WTC11 (cell line): ENCODE measurements at regions not wholly inside any gene's neighbourhood (a gene's known extent, or its start where the extent isn't known, plus 50 kb on each side); places are given as distances from the start of the nearest gene placed in this dataset.

Experiments
- ATAC-seq: fragments of 200-7000 bp; cut with Tn5 transposase; 2 replicates; pipeline ENCODE4 v1.10.0; 2021; ENCODE audit warnings: mild to moderate bottlenecking, moderate library complexity
- CTCF ChIA-PET: fragments of 300-600 bp; sonication (Branson Sonifier 250); formaldehyde crosslinking; loops from one replicate; lab custom pipeline; 2021; ENCODE audit warnings: antibody characterized with exemption; lab: Charles Lee
- POLR2A ChIA-PET: fragments of 350-600 bp; sonication (Branson Sonifier 250); formaldehyde crosslinking; loops from one replicate; lab custom pipeline; 2021; ENCODE audit warnings: antibody characterized with exemption; lab: Charles Lee
- DNase-seq: peaks from one replicate; pipeline ENCODE4 v3.0.0; 2021; ENCODE audit warnings: low spot score
- H3K27ac Mint-ChIP-seq: 2 replicates; pipeline ENCODE4 v1.8.0; 2021; ENCODE audit warnings: mixed read lengths
- H3K27me3 Mint-ChIP-seq: 2 replicates; pipeline ENCODE4 v1.8.0; 2021; ENCODE audit warnings: low read depth, mild to moderate bottlenecking, moderate library complexity, mixed read lengths
- H3K36me3 Mint-ChIP-seq: 2 replicates; pipeline ENCODE4 v1.8.0; 2021; ENCODE audit warnings: mixed read lengths
- H3K4me1 Mint-ChIP-seq: 2 replicates; pipeline ENCODE4 v1.8.0; 2022; ENCODE audit warnings: mixed read lengths
- H3K4me3 Mint-ChIP-seq: 2 replicates; pipeline ENCODE4 v1.8.0; 2021; ENCODE audit warnings: mild to moderate bottlenecking, moderate library complexity, mixed read lengths
- H3K9me3 Mint-ChIP-seq: 2 replicates; pipeline ENCODE4 v1.8.0; 2021; ENCODE audit warnings: mixed read lengths
- CBFB ChIP-seq: sonication (generic); formaldehyde crosslinking; IDR thresholded peaks from 2 replicates; pipeline ENCODE4 v1.8.1; 2022; ENCODE audit warnings: mild to moderate bottlenecking, low read depth, missing genetic modification reagents
- ESRRA ChIP-seq: sonication (generic); formaldehyde crosslinking; IDR thresholded peaks from 2 replicates; pipeline ENCODE4 v1.8.1; 2022; ENCODE audit warnings: mild to moderate bottlenecking, missing genetic modification reagents, borderline replicate concordance
- GABPB1 ChIP-seq: sonication (generic); formaldehyde crosslinking; IDR thresholded peaks from 2 replicates; pipeline ENCODE4 v1.8.1; 2023; ENCODE audit warnings: mild to moderate bottlenecking, missing genetic modification reagents
- HMGA2 ChIP-seq: fragments of 250-450 bp; sonication (Bioruptor Pico); IDR thresholded peaks from 2 replicates; pipeline ENCODE4 v1.4.0; 2021; ENCODE audit warnings: mild to moderate bottlenecking, moderate library complexity
- IRF2 ChIP-seq: sonication (generic); formaldehyde crosslinking; IDR thresholded peaks from 2 replicates; pipeline ENCODE4 v1.8.0; 2022; ENCODE audit warnings: low read depth, missing genetic modification reagents, borderline replicate concordance
- NR1H2 ChIP-seq: sonication (generic); formaldehyde crosslinking; IDR thresholded peaks from 2 replicates; pipeline ENCODE4 v1.9.0; 2021; ENCODE audit warnings: mild to moderate bottlenecking, moderate library complexity, missing genetic modification reagents
- OVOL2 ChIP-seq: fragments of 250-450 bp; sonication (Bioruptor Pico); IDR thresholded peaks from 2 replicates; pipeline ENCODE4 v1.9.0; 2021; ENCODE audit warnings: mild to moderate bottlenecking, borderline replicate concordance
- TEAD1 ChIP-seq: sonication (generic); formaldehyde crosslinking; IDR thresholded peaks from 2 replicates; pipeline ENCODE4 v1.8.0; 2022; ENCODE audit warnings: mild to moderate bottlenecking, missing genetic modification reagents
- TEAD4 ChIP-seq: sonication (generic); formaldehyde crosslinking; IDR thresholded peaks from 2 replicates; pipeline ENCODE4 v1.8.0; 2022; ENCODE audit warnings: mild to moderate bottlenecking, missing genetic modification reagents
- ZNF138 ChIP-seq: sonication (generic); formaldehyde crosslinking; conservative IDR thresholded peaks from 2 replicates; pipeline ENCODE4 v1.8.1; 2022; ENCODE audit warnings: mild to moderate bottlenecking, moderate library complexity, missing genetic modification reagents
- ZNF219 ChIP-seq: sonication (generic); formaldehyde crosslinking; IDR thresholded peaks from 2 replicates; pipeline ENCODE4 v1.8.0; 2023; ENCODE audit warnings: missing genetic modification reagents, mild to moderate bottlenecking, borderline replicate concordance
- TF ChIP-seq, protein P1 (sequence below): fragments of 250-450 bp; sonication (Bioruptor Pico); IDR thresholded peaks from 2 replicates; pipeline ENCODE4 v1.9.0; 2021; ENCODE audit warnings: mild to moderate bottlenecking, borderline replicate concordance
- TF ChIP-seq, protein P2 (sequence below): sonication (generic); formaldehyde crosslinking; IDR thresholded peaks from 2 replicates; pipeline ENCODE4 v1.8.1; 2023; ENCODE audit warnings: mild to moderate bottlenecking, missing genetic modification reagents, borderline replicate concordance
- TF ChIP-seq, protein P3 (sequence below): sonication (generic); formaldehyde crosslinking; IDR thresholded peaks from 2 replicates; pipeline ENCODE4 v1.8.0; 2023; ENCODE audit warnings: missing genetic modification reagents, mild to moderate bottlenecking, borderline replicate concordance
- TF ChIP-seq, protein P4 (sequence below): sonication (generic); formaldehyde crosslinking; IDR thresholded peaks from 2 replicates; pipeline ENCODE4 v1.8.1; 2023; ENCODE audit warnings: mild to moderate bottlenecking, missing genetic modification reagents
- TF ChIP-seq, protein P5 (sequence below): sonication (generic); formaldehyde crosslinking; IDR thresholded peaks from 2 replicates; pipeline ENCODE4 v1.8.0; 2022; ENCODE audit warnings: mild to moderate bottlenecking, missing genetic modification reagents
- TF ChIP-seq, protein P6 (sequence below): sonication (generic); formaldehyde crosslinking; IDR thresholded peaks from 2 replicates; pipeline ENCODE4 v1.8.0; 2022; ENCODE audit warnings: mild to moderate bottlenecking, missing genetic modification reagents
- TF ChIP-seq, protein P7 (sequence below): sonication (generic); formaldehyde crosslinking; IDR thresholded peaks from 2 replicates; pipeline ENCODE4 v1.8.1; 2022; ENCODE audit warnings: mild to moderate bottlenecking, moderate library complexity, missing genetic modification reagents

DNA sequence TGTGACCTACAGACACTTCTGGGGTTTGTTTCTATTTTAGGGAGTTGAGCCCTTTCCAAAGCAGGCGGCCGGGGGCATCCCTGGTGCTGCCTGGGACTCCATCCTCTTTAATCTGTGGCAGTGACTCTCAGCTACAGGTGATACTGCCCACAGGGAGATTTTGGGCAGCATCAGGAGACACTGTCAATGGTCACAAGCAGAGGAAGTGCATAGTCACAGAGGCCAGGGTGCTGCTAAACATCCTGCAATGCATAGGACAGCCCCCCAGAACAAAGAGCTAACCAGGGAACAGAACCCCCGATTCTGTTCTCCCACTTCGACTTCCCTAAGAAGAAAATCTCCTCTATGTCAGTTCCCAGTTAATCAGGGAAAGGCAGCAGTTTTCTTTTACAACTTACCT lies 66.2 kb downstream of the TEX35 start:
- no peak overlapping the region for H3K27ac Mint-ChIP-seq
- ATAC-seq (no peak), DNase-seq (no peak)
- TF ChIP-seq, protein P1, sequence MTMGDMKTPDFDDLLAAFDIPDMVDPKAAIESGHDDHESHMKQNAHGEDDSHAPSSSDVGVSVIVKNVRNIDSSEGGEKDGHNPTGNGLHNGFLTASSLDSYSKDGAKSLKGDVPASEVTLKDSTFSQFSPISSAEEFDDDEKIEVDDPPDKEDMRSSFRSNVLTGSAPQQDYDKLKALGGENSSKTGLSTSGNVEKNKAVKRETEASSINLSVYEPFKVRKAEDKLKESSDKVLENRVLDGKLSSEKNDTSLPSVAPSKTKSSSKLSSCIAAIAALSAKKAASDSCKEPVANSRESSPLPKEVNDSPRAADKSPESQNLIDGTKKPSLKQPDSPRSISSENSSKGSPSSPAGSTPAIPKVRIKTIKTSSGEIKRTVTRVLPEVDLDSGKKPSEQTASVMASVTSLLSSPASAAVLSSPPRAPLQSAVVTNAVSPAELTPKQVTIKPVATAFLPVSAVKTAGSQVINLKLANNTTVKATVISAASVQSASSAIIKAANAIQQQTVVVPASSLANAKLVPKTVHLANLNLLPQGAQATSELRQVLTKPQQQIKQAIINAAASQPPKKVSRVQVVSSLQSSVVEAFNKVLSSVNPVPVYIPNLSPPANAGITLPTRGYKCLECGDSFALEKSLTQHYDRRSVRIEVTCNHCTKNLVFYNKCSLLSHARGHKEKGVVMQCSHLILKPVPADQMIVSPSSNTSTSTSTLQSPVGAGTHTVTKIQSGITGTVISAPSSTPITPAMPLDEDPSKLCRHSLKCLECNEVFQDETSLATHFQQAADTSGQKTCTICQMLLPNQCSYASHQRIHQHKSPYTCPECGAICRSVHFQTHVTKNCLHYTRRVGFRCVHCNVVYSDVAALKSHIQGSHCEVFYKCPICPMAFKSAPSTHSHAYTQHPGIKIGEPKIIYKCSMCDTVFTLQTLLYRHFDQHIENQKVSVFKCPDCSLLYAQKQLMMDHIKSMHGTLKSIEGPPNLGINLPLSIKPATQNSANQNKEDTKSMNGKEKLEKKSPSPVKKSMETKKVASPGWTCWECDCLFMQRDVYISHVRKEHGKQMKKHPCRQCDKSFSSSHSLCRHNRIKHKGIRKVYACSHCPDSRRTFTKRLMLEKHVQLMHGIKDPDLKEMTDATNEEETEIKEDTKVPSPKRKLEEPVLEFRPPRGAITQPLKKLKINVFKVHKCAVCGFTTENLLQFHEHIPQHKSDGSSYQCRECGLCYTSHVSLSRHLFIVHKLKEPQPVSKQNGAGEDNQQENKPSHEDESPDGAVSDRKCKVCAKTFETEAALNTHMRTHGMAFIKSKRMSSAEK (CRISPR knock-in tag) = no peak
- TF ChIP-seq, protein P2, sequence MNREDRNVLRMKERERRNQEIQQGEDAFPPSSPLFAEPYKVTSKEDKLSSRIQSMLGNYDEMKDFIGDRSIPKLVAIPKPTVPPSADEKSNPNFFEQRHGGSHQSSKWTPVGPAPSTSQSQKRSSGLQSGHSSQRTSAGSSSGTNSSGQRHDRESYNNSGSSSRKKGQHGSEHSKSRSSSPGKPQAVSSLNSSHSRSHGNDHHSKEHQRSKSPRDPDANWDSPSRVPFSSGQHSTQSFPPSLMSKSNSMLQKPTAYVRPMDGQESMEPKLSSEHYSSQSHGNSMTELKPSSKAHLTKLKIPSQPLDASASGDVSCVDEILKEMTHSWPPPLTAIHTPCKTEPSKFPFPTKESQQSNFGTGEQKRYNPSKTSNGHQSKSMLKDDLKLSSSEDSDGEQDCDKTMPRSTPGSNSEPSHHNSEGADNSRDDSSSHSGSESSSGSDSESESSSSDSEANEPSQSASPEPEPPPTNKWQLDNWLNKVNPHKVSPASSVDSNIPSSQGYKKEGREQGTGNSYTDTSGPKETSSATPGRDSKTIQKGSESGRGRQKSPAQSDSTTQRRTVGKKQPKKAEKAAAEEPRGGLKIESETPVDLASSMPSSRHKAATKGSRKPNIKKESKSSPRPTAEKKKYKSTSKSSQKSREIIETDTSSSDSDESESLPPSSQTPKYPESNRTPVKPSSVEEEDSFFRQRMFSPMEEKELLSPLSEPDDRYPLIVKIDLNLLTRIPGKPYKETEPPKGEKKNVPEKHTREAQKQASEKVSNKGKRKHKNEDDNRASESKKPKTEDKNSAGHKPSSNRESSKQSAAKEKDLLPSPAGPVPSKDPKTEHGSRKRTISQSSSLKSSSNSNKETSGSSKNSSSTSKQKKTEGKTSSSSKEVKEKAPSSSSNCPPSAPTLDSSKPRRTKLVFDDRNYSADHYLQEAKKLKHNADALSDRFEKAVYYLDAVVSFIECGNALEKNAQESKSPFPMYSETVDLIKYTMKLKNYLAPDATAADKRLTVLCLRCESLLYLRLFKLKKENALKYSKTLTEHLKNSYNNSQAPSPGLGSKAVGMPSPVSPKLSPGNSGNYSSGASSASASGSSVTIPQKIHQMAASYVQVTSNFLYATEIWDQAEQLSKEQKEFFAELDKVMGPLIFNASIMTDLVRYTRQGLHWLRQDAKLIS = no peak
- TF ChIP-seq CBFB (no peak), ZNF219 (CRISPR knock-in tag) (no peak), TEAD1 (CRISPR knock-in tag) (no peak)
- TF ChIP-seq, protein P3, sequence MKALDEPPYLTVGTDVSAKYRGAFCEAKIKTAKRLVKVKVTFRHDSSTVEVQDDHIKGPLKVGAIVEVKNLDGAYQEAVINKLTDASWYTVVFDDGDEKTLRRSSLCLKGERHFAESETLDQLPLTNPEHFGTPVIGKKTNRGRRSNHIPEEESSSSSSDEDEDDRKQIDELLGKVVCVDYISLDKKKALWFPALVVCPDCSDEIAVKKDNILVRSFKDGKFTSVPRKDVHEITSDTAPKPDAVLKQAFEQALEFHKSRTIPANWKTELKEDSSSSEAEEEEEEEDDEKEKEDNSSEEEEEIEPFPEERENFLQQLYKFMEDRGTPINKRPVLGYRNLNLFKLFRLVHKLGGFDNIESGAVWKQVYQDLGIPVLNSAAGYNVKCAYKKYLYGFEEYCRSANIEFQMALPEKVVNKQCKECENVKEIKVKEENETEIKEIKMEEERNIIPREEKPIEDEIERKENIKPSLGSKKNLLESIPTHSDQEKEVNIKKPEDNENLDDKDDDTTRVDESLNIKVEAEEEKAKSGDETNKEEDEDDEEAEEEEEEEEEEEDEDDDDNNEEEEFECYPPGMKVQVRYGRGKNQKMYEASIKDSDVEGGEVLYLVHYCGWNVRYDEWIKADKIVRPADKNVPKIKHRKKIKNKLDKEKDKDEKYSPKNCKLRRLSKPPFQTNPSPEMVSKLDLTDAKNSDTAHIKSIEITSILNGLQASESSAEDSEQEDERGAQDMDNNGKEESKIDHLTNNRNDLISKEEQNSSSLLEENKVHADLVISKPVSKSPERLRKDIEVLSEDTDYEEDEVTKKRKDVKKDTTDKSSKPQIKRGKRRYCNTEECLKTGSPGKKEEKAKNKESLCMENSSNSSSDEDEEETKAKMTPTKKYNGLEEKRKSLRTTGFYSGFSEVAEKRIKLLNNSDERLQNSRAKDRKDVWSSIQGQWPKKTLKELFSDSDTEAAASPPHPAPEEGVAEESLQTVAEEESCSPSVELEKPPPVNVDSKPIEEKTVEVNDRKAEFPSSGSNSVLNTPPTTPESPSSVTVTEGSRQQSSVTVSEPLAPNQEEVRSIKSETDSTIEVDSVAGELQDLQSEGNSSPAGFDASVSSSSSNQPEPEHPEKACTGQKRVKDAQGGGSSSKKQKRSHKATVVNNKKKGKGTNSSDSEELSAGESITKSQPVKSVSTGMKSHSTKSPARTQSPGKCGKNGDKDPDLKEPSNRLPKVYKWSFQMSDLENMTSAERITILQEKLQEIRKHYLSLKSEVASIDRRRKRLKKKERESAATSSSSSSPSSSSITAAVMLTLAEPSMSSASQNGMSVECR (CRISPR knock-in tag) = no peak
- no peaks in the 10 kb centered on the region for H3K36me3 Mint-ChIP-seq
- H3K27me3 Mint-ChIP-seq = peaks cover 5% of the 10 kb centered on the region
- peaks cover 74% of the 10 kb centered on the region for H3K4me1 Mint-ChIP-seq
- ChIA-PET POLR2A (no interaction called here), CTCF (interaction anchor here (1.5 to 1.6 kb wide), 2 partner anchors 9 to 79 kb away, joined by 4 to 8 read pairs; no protein-coding TSS in a partner anchor)
- H3K9me3 Mint-ChIP-seq = no peaks in the 10 kb centered on the region
- no peak overlapping the region for H3K4me3 Mint-ChIP-seq

DNA sequence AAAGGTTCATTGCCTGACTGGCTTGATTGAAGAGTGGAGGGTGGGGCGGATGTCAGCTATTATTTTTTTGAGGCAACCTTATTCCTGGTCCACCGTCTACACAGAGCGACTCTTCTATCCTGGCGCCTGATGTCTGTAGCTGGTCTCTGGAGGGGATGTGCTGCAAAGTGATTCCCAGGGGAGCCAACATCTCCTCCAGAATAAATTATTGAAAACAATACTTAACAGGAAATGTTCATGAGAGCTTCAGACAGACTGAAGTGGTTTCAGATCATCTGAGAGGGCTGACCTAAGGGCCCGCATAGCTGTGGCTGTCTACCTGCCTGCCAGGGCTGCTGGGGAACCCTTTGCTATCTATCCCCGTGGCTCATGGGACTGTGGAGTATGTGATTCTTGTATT lies 66.7 kb downstream of the TEX35 start:
- ChIA-PET POLR2A (no interaction called here), CTCF (interaction anchor here (1.6 kb wide), 1 partner anchor 80 kb away, joined by 4 read pairs; no protein-coding TSS in a partner anchor)
- H3K4me3 Mint-ChIP-seq = no peak overlapping the region
- no peaks in the 10 kb centered on the region for H3K36me3 Mint-ChIP-seq
- H3K9me3 Mint-ChIP-seq = no peaks in the 10 kb centered on the region
- peaks cover 5% of the 10 kb centered on the region for H3K27me3 Mint-ChIP-seq
- DNase-seq = no peak
- peaks cover 74% of the 10 kb centered on the region for H3K4me1 Mint-ChIP-seq
- H3K27ac Mint-ChIP-seq = no peak overlapping the region
- ATAC-seq = no peak
- no peak for TF ChIP-seq GABPB1 (CRISPR knock-in tag)
- TF ChIP-seq ZNF138 = no peak
- no peak for TF ChIP-seq TEAD4
- TF ChIP-seq ESRRA = no peak
- TF ChIP-seq, protein P4, sequence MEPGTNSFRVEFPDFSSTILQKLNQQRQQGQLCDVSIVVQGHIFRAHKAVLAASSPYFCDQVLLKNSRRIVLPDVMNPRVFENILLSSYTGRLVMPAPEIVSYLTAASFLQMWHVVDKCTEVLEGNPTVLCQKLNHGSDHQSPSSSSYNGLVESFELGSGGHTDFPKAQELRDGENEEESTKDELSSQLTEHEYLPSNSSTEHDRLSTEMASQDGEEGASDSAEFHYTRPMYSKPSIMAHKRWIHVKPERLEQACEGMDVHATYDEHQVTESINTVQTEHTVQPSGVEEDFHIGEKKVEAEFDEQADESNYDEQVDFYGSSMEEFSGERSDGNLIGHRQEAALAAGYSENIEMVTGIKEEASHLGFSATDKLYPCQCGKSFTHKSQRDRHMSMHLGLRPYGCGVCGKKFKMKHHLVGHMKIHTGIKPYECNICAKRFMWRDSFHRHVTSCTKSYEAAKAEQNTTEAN (CRISPR knock-in tag) = no peak
- TF ChIP-seq, protein P5, sequence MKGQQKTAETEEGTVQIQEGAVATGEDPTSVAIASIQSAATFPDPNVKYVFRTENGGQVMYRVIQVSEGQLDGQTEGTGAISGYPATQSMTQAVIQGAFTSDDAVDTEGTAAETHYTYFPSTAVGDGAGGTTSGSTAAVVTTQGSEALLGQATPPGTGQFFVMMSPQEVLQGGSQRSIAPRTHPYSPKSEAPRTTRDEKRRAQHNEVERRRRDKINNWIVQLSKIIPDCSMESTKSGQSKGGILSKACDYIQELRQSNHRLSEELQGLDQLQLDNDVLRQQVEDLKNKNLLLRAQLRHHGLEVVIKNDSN (CRISPR knock-in tag) = no peak
- TF ChIP-seq NR1H2 (CRISPR knock-in tag) = no peak
- TF ChIP-seq, protein P6, sequence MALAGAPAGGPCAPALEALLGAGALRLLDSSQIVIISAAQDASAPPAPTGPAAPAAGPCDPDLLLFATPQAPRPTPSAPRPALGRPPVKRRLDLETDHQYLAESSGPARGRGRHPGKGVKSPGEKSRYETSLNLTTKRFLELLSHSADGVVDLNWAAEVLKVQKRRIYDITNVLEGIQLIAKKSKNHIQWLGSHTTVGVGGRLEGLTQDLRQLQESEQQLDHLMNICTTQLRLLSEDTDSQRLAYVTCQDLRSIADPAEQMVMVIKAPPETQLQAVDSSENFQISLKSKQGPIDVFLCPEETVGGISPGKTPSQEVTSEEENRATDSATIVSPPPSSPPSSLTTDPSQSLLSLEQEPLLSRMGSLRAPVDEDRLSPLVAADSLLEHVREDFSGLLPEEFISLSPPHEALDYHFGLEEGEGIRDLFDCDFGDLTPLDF (CRISPR knock-in tag) = no peak
- TF ChIP-seq OVOL2 = no peak
- no peak for TF ChIP-seq HMGA2 (CRISPR knock-in tag)
- TF ChIP-seq IRF2 (CRISPR knock-in tag) = no peak
- TF ChIP-seq, protein P7, sequence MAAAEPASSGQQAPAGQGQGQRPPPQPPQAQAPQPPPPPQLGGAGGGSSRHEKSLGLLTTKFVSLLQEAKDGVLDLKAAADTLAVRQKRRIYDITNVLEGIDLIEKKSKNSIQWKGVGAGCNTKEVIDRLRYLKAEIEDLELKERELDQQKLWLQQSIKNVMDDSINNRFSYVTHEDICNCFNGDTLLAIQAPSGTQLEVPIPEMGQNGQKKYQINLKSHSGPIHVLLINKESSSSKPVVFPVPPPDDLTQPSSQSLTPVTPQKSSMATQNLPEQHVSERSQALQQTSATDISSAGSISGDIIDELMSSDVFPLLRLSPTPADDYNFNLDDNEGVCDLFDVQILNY (CRISPR knock-in tag) = no peak
- TF ChIP-seq, all 79 proteins: peak for 0
